ENCODE measurements at regions not wholly inside any gene's neighbourhood (a gene's known extent, or its start where the extent isn't known, plus 50 kb on each side); places are given as distances from the start of the nearest gene placed in this dataset.

DNA sequence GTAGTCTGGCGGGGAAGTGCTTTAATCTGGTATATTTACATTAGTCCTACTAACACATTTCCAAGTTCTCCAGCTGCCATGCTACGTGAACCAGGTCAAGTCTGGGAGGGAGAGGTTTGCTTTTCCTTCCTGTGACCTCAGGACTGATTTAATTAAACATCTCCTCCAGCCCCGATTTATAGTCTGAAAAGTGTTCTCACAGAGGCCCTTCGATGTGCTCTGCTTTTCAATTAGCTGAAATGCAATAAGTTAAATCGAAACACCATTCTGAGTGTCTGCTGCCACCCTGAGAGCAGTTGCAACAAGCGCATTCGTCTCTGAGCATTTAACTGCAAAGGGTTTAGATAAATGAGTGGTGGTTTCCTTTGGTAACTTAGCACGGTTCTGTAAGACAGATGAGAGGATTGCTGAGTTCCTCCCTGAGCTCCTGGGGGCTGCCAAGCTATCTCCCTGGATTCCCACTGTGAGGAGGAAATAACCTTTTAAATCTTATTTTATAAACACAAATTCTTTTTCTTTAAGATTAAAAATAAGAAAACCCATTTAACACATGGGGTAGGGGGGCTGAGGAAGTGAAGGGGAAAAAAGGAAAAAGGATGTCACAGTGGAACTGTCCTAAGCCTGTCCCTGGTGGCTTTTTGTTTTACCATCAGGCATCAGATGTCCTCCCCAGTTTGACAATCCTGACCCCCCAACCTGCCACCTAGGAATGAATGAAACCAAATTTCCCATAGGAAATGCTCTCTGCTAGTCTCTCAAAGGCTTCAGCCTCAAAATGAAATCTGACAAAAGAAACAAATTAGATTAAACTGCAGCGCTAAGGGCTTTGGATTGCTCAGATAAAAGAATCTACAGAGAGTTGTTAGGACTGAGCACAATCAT is 56.5 kb upstream of the CREB1 start:
- TF ChIP-seq KDM5B (IDR thresholded peaks at IDR 0.05; ENCODE audit: insufficient replicate concordance, low read depth, low read length) (no peak), YBX1 (IDR thresholded peaks at IDR 0.05) (no peak), DNMT1 (IDR thresholded peaks at IDR 0.05) (no peak), HEY1 (CRISPR knock-in tag; IDR thresholded peaks at IDR 0.05; ENCODE audit: borderline replicate concordance) (no peak), HCFC1 (IDR thresholded peaks at IDR 0.05; ENCODE audit: low read depth, low read length) (no peak), DMBX1 (CRISPR knock-in tag; IDR thresholded peaks at IDR 0.05; ENCODE audit: borderline replicate concordance) (no peak)
- TF ChIP-seq, protein P1, sequence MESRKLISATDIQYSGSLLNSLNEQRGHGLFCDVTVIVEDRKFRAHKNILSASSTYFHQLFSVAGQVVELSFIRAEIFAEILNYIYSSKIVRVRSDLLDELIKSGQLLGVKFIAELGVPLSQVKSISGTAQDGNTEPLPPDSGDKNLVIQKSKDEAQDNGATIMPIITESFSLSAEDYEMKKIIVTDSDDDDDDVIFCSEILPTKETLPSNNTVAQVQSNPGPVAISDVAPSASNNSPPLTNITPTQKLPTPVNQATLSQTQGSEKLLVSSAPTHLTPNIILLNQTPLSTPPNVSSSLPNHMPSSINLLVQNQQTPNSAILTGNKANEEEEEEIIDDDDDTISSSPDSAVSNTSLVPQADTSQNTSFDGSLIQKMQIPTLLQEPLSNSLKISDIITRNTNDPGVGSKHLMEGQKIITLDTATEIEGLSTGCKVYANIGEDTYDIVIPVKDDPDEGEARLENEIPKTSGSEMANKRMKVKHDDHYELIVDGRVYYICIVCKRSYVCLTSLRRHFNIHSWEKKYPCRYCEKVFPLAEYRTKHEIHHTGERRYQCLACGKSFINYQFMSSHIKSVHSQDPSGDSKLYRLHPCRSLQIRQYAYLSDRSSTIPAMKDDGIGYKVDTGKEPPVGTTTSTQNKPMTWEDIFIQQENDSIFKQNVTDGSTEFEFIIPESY (CRISPR knock-in tag; IDR thresholded peaks at IDR 0.05): no peak

Data from K562 (cell line).